Nephron (organoid): ENCODE measurements at regions not wholly inside any gene's neighbourhood (a gene's known extent, or its start where the extent isn't known, plus 50 kb on each side); places are given as distances from the start of the nearest gene placed in this dataset.
A peak's percentile ranks its signal among the peaks of the same experiment; 100 is the strongest.

ENCODE experiments used
- H3K27ac Mint-ChIP-seq, 3 experiments: 2 replicates each; pipeline ENCODE4 v1.8.0; 2020; ENCODE audit warnings: mixed read lengths in 3 of 3, mild to moderate bottlenecking in 2 of 3, moderate library complexity in 1 of 3
- H3K27me3 Mint-ChIP-seq: 2 replicates; pipeline ENCODE4 v1.8.0; 2021; ENCODE audit warnings: low read depth, mild to moderate bottlenecking, moderate library complexity, mixed read lengths
- H3K36me3 Mint-ChIP-seq: 2 replicates; pipeline ENCODE4 v1.8.0; 2020; ENCODE audit warnings: low read depth, mixed read lengths
- H3K4me1 Mint-ChIP-seq: 2 replicates; pipeline ENCODE4 v1.8.0; 2020; ENCODE audit warnings: mixed read lengths
- H3K4me3 Mint-ChIP-seq, 3 experiments: 2 replicates each; pipeline ENCODE4 v1.8.0; 2020; ENCODE audit warnings: mild to moderate bottlenecking in 3 of 3, mixed read lengths in 3 of 3, moderate library complexity in 2 of 3
- H3K9me3 Mint-ChIP-seq: 2 replicates; pipeline ENCODE4 v1.8.0; 2020; ENCODE audit warnings: mixed read lengths
- TF ChIP-seq, protein P1 (sequence below), 3 experiments: fragments of 200-600 bp; sonication (generic); IDR thresholded peaks; one replicate each; pipeline ENCODE4 v1.5.0; 2021; ENCODE audit warnings: antibody characterized with exemption in 3 of 3; ENCODE audit not compliant: unreplicated experiment in 3 of 3

DNA sequence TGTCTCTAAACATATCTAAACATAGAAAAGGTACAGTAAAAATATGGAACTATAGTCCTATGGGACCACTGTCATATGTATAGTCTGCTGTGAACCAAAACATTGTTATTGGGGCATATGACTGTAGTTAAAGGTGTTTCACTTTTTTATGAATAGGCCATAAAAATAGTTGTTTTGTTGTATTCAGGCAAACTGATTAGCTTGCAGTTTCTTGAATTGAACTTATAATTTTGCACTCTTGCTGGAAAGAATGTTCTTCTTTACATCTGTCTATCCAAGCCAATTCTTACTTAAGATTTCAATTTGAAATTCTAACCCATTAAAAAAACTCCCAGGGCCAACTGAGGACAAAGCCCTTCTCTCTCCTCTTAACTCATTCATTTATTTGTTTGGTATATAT is 234.1 kb downstream of the NOVA1 start:
- no peak overlapping the region for H3K27ac Mint-ChIP-seq
- H3K4me3 Mint-ChIP-seq = no peak overlapping the region
- no peaks in the 10 kb centered on the region for H3K27me3 Mint-ChIP-seq
- TF ChIP-seq, protein P1, sequence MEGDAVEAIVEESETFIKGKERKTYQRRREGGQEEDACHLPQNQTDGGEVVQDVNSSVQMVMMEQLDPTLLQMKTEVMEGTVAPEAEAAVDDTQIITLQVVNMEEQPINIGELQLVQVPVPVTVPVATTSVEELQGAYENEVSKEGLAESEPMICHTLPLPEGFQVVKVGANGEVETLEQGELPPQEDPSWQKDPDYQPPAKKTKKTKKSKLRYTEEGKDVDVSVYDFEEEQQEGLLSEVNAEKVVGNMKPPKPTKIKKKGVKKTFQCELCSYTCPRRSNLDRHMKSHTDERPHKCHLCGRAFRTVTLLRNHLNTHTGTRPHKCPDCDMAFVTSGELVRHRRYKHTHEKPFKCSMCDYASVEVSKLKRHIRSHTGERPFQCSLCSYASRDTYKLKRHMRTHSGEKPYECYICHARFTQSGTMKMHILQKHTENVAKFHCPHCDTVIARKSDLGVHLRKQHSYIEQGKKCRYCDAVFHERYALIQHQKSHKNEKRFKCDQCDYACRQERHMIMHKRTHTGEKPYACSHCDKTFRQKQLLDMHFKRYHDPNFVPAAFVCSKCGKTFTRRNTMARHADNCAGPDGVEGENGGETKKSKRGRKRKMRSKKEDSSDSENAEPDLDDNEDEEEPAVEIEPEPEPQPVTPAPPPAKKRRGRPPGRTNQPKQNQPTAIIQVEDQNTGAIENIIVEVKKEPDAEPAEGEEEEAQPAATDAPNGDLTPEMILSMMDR (IDR thresholded peaks at IDR 0.05; ENCODE audit: unreplicated experiment in 3 of 3) = no peak
- H3K4me1 Mint-ChIP-seq = no peaks in the 10 kb centered on the region
- peaks cover 5% of the 10 kb centered on the region for H3K9me3 Mint-ChIP-seq
- no peaks in the 10 kb centered on the region for H3K36me3 Mint-ChIP-seq

DNA sequence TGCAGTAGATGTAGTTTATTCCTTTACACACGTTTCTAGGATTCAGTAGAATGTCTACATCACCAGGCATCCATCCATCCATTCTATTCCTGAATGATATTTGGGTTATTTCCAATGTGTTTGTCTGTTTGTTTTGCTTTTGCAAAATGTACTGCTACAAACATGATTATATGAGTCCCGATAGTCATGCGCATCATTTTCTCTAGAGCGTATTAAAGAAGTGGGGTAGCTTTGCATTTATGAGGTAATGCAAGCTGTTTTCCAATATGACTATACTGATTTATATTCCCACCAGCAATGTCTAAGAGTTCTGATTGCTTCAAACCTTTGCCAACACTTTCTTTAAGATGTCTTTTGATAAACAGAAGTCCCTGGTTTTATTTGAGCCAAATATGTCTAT is 253.2 kb downstream of the NOVA1 start:
- Mint-ChIP-seq H3K27ac (no peak overlapping the region), H3K4me3 (no peak overlapping the region), H3K4me1 (peaks cover 4% of the 10 kb centered on the region), H3K36me3 (no peaks in the 10 kb centered on the region), H3K27me3 (peaks cover 3% of the 10 kb centered on the region), H3K9me3 (no peaks in the 10 kb centered on the region)
- TF ChIP-seq, protein P1 (IDR thresholded peaks at IDR 0.05; ENCODE audit: unreplicated experiment in 3 of 3) = no peak

DNA sequence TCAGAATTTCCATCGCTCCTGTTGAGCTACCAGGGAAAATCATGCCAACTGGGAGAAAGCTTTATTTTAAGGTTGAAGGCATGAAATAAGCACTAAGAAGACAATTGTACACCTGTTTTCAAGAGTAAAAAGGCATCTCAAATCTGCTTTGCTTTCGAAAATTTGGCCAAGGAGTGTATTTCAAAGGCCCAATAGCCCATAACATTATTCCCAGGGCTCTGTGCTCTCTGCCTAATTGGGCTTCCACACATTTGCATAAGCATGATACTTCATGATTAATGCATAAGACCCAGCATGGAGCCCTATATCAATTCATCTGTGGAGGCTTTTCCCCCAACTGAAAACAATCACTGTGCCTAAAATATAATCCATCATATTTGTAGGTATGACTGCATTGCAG is 258.5 kb downstream of the NOVA1 start:
- Mint-ChIP-seq H3K4me1 (peaks cover 5% of the 10 kb centered on the region), H3K27me3 (peaks cover 3% of the 10 kb centered on the region), H3K4me3 (no peak overlapping the region), H3K27ac (no peak overlapping the region), H3K36me3 (no peaks in the 10 kb centered on the region), H3K9me3 (no peaks in the 10 kb centered on the region)
- TF ChIP-seq, protein P1 (IDR thresholded peaks at IDR 0.05; ENCODE audit: unreplicated experiment in 3 of 3) = no peak

DNA sequence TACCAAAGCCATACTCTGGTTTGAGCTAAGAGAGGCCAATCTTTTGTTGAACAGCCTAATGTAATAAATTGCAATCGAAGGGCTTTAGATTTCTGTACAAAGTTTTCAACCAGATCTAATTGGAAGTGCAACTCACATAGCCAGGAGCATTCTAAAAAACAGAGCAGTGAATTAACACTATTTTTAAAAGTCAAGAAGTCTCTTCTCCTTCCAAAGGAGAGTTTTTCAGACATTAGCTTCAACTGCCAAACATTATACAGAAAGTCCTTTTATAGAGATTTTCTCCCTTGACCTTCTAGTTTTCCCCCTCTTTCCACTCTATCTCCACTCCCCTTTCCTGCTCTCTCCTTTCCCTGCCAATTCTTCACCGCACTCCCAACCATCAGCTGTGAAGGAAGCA is 259.6 kb downstream of the NOVA1 start:
- Mint-ChIP-seq H3K27me3 (peaks cover 3% of the 10 kb centered on the region), H3K9me3 (no peaks in the 10 kb centered on the region), H3K27ac (peak overlapping the region in 1 of 3 experiments; percentile 81), H3K4me1 (peaks cover 5% of the 10 kb centered on the region), H3K4me3 (no peak overlapping the region), H3K36me3 (no peaks in the 10 kb centered on the region)
- TF ChIP-seq, protein P1 (IDR thresholded peaks at IDR 0.05; ENCODE audit: unreplicated experiment in 3 of 3) = no peak

DNA sequence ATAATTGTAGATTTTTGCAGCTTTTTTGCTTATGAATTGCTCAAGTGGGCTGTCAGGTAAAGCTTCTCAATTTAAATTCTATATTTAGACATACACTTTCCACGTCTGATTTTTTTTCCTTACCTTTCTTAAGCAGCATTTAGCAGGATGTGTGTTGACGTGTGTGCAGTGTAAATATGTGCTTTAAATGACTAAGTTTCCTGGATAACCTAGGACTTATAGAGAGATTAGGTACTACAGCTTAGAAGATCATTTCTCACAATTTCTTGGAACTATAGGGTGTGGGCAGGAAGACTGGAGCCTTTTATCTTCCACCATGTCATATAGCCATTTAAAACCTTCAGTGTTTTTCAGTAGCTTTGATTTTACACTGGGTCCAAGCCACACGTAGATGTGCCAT is 263.5 kb downstream of the NOVA1 start:
- Mint-ChIP-seq H3K27ac (no peak overlapping the region), H3K36me3 (no peaks in the 10 kb centered on the region), H3K27me3 (no peaks in the 10 kb centered on the region), H3K4me1 (peaks cover 15% of the 10 kb centered on the region), H3K9me3 (no peaks in the 10 kb centered on the region), H3K4me3 (no peak overlapping the region)
- TF ChIP-seq, protein P1 (IDR thresholded peaks at IDR 0.05; ENCODE audit: unreplicated experiment in 3 of 3) = no peak

DNA sequence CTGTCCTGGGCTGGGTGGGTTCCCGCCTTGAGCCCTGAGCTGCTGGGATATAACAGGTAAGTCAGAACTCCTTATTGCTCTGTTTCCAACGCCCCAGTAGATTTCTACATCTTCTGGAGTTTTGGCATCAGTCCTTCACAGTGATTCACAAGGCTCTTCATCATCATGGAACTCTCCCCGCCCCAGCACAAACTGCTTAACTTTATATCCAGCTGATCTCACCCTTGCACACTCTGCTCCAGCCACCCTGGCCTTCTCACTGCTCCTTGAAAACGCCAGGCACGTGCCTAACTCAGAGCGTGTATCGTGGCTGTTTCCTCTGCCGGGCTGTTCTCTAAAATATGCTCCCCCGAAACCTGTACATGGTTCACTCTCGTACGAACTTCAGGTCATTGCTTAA is 264.9 kb downstream of the NOVA1 start:
- peaks cover 10% of the 10 kb centered on the region for H3K4me1 Mint-ChIP-seq

More for the DNA sequence above, 264.9 kb downstream of the NOVA1 start:
- Mint-ChIP-seq H3K9me3 (no peaks in the 10 kb centered on the region), H3K27me3 (no peaks in the 10 kb centered on the region), H3K36me3 (no peaks in the 10 kb centered on the region), H3K27ac (no peak overlapping the region), H3K4me3 (no peak overlapping the region)
- TF ChIP-seq, protein P1 (IDR thresholded peaks at IDR 0.05; ENCODE audit: unreplicated experiment in 3 of 3) = no peak
